ENCODE measurements at regions not wholly inside any gene's neighbourhood (a gene's known extent, or its start where the extent isn't known, plus 50 kb on each side); places are given as distances from the start of the nearest gene placed in this dataset.

DNA sequence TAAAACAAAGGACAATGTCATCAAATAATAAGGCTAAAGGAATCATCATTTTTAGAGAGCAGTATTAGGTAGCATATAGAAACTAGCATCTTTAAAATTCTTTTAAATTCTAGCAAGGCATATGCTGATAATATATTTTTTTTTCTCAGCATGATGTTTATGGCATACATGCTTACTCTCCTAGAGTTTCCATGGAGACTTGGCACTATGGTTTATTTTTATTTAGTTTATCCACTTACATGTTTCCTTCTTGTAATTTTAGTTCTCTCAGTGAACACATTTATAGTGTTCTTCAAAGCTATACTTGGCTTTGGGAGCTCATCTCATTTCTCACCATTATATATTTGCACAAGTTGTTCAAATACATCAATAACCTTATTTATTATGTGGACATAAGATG, 413.8 kb upstream of the LINC00305 start:
- H4K20me1 ChIP-seq (ENCODE audit: control insufficient read depth, insufficient read depth, low read depth, low read length): no peaks in the 10 kb centered on the region

DNA sequence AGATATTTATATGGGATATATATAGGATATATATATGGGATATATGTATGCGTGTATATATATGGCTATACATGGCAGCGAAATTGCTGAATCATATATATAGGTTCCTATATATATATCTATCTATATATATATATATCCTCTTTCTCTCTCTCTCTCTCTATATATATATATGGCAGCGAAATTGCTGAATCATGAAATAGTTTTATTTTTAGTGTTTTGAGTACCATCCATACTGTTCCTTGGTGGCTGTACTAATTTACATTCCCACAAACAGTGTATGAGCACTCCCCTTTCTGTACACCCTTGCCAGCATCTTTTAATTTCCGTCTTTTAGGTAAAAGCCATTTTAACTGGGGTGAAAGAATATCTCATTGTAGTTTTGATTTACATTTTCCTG, 397.6 kb upstream of the LINC00305 start:
- H3K4me3 ChIP-seq (ENCODE audit: low read length): no peak overlapping the region
- H3K4me2 ChIP-seq (ENCODE audit: low read length): no peak overlapping the region
- no peaks in the 10 kb centered on the region for H3K79me2 ChIP-seq (ENCODE audit: control insufficient read depth, low read length)
- H3K27ac ChIP-seq (ENCODE audit: low read depth, low read length): no peak overlapping the region
- H3K36me3 ChIP-seq (ENCODE audit: control insufficient read depth, low read length): no peaks in the 10 kb centered on the region
- no peaks in the 10 kb centered on the region; the same call in 1 of the 2 replicates for H3K9me2 ChIP-seq (replicated peaks; ENCODE audit: control insufficient read depth, low read length)
- H3K9me3 ChIP-seq (ENCODE audit: control insufficient read depth, insufficient read depth, low read length): no peaks in the 10 kb centered on the region
- 0 out of 2 replicates have a peak, but pooled peaks cover 3% of the 10 kb centered on the region for H3F3A ChIP-seq (ENCODE audit: control insufficient read depth, insufficient read depth)
- H3K27me3 ChIP-seq (ENCODE audit: control insufficient read depth, low read length): no peaks in the 10 kb centered on the region
- no peaks in the 10 kb centered on the region for H3K4me1 ChIP-seq (ENCODE audit: control insufficient read depth, low read length)
- TF ChIP-seq, protein P1, sequence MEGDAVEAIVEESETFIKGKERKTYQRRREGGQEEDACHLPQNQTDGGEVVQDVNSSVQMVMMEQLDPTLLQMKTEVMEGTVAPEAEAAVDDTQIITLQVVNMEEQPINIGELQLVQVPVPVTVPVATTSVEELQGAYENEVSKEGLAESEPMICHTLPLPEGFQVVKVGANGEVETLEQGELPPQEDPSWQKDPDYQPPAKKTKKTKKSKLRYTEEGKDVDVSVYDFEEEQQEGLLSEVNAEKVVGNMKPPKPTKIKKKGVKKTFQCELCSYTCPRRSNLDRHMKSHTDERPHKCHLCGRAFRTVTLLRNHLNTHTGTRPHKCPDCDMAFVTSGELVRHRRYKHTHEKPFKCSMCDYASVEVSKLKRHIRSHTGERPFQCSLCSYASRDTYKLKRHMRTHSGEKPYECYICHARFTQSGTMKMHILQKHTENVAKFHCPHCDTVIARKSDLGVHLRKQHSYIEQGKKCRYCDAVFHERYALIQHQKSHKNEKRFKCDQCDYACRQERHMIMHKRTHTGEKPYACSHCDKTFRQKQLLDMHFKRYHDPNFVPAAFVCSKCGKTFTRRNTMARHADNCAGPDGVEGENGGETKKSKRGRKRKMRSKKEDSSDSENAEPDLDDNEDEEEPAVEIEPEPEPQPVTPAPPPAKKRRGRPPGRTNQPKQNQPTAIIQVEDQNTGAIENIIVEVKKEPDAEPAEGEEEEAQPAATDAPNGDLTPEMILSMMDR (IDR thresholded peaks at IDR 0.05; ENCODE audit: low read depth, low read length, poor library complexity, severe bottlenecking): no peak
- TF ChIP-seq EZH2phosphoT487 (IDR thresholded peaks at IDR 0.05; ENCODE audit: borderline replicate concordance, low read length): no peak
- H4K20me1 ChIP-seq (ENCODE audit: control insufficient read depth, insufficient read depth, low read depth, low read length): no peaks in the 10 kb centered on the region

More for the DNA sequence above, 413.8 kb upstream of the LINC00305 start:
- Histone ChIP-seq H3F3A (ENCODE audit: control insufficient read depth, insufficient read depth) (no peaks in the 10 kb centered on the region), H3K9me2 (replicated peaks; ENCODE audit: control insufficient read depth, low read length) (no peaks in the 10 kb centered on the region), H3K36me3 (ENCODE audit: control insufficient read depth, low read length) (no peaks in the 10 kb centered on the region), H3K4me1 (ENCODE audit: control insufficient read depth, low read length) (no peaks in the 10 kb centered on the region), H3K9me3 (ENCODE audit: control insufficient read depth, insufficient read depth, low read length) (no peaks in the 10 kb centered on the region), H3K27me3 (ENCODE audit: control insufficient read depth, low read length) (no peaks in the 10 kb centered on the region), H3K27ac (ENCODE audit: low read depth, low read length) (no peak overlapping the region), H3K79me2 (ENCODE audit: control insufficient read depth, low read length) (no peaks in the 10 kb centered on the region), H3K4me2 (ENCODE audit: low read length) (no peak overlapping the region), H3K4me3 (ENCODE audit: low read length) (no peak overlapping the region)
- TF ChIP-seq, protein P1 (IDR thresholded peaks at IDR 0.05; ENCODE audit: low read depth, low read length, poor library complexity, severe bottlenecking): no peak
- TF ChIP-seq EZH2phosphoT487 (IDR thresholded peaks at IDR 0.05; ENCODE audit: borderline replicate concordance, low read length): no peak

DNA sequence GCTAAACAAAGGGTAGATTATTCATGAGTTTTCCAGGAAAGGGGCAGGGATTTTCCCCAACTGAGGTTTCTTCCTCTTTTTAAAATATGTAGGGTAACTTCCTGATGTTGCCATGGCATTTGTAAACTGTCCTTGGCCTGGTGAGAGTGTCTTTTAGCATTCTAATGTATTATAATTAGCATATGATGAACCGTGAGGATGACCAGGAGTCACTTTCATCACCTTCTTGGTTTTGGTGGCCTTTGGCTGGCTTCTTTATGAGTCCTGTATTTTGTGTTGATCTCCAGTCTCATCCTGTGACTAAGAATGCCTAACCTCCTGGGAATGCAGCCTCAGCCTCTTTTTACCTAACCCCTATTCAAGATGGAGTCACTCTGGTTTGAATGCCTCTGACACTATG, 391.0 kb upstream of the LINC00305 start:
- Histone ChIP-seq H4K20me1 (ENCODE audit: control insufficient read depth, insufficient read depth, low read depth, low read length) (no peaks in the 10 kb centered on the region), H3K4me3 (ENCODE audit: low read length) (no peak overlapping the region), H3K27ac (ENCODE audit: low read depth, low read length) (no peak overlapping the region), H3K4me1 (ENCODE audit: control insufficient read depth, low read length) (no peaks in the 10 kb centered on the region), H3K9me3 (ENCODE audit: control insufficient read depth, insufficient read depth, low read length) (no peaks in the 10 kb centered on the region), H3K9me2 (replicated peaks; ENCODE audit: control insufficient read depth, low read length) (no peaks in the 10 kb centered on the region), H3K27me3 (ENCODE audit: control insufficient read depth, low read length) (no peaks in the 10 kb centered on the region), H3K79me2 (ENCODE audit: control insufficient read depth, low read length) (no peaks in the 10 kb centered on the region), H3K36me3 (ENCODE audit: control insufficient read depth, low read length) (no peaks in the 10 kb centered on the region), H3K4me2 (ENCODE audit: low read length) (no peak overlapping the region), H3F3A (ENCODE audit: control insufficient read depth, insufficient read depth) (no peaks in the 10 kb centered on the region)
- TF ChIP-seq, protein P1 (IDR thresholded peaks at IDR 0.05; ENCODE audit: low read depth, low read length, poor library complexity, severe bottlenecking): no peak
- no peak for TF ChIP-seq EZH2phosphoT487 (IDR thresholded peaks at IDR 0.05; ENCODE audit: borderline replicate concordance, low read length)
